H9 (cell line): ENCODE measurements at regions not wholly inside any gene's neighbourhood (a gene's known extent, or its start where the extent isn't known, plus 50 kb on each side); places are given as distances from the start of the nearest gene placed in this dataset.
A peak's percentile ranks its signal among the peaks of the same experiment; 100 is the strongest.

Experiments
- DNase-seq: peaks from one replicate; pipeline ENCODE4 v3.0.0-alpha.2; 2017
- H2AFZ ChIP-seq: one replicate; pipeline ENCODE4 v1.6.1; 2013; ENCODE audit warnings: mild to moderate bottlenecking, low read length, control low read depth, moderate library complexity
- H2AK5ac ChIP-seq: 2 replicates; pipeline ENCODE4 v1.6.1; 2013; ENCODE audit warnings: low read length, control low read depth, mixed read lengths; ENCODE audit not compliant: insufficient read length
- H2BK120ac ChIP-seq: one replicate; pipeline ENCODE4 v1.6.1; 2013; ENCODE audit warnings: low read depth, mild to moderate bottlenecking, low read length, control low read depth, inconsistent platforms; ENCODE audit not compliant: poor library complexity, severe bottlenecking
- H2BK12ac ChIP-seq: 2 replicates; pipeline ENCODE4 v1.6.1; 2013; ENCODE audit warnings: low read length, control low read depth, mixed read lengths, low read depth; ENCODE audit not compliant: insufficient read length
- H2BK15ac ChIP-seq: 2 replicates; pipeline ENCODE4 v1.6.1; 2013; ENCODE audit warnings: low read depth, low read length, control low read depth
- H2BK20ac ChIP-seq: one replicate; pipeline ENCODE4 v1.6.1; 2013; ENCODE audit warnings: low read depth, mild to moderate bottlenecking, low read length, control low read depth, inconsistent platforms; ENCODE audit not compliant: poor library complexity, severe bottlenecking
- H2BK5ac ChIP-seq: 2 replicates; pipeline ENCODE4 v1.6.1; 2013; ENCODE audit warnings: low read length, control low read depth, mixed read lengths; ENCODE audit not compliant: insufficient read length
- H3K14ac ChIP-seq: 2 replicates; pipeline ENCODE4 v1.6.1; 2013; ENCODE audit warnings: low read length, control low read depth; ENCODE audit not compliant: insufficient read depth
- H3K18ac ChIP-seq: 2 replicates; pipeline ENCODE4 v1.6.1; 2013; ENCODE audit warnings: low read depth, mild to moderate bottlenecking, mixed read lengths, low read length, control low read depth; ENCODE audit not compliant: insufficient read length
- H3K23ac ChIP-seq: 2 replicates; pipeline ENCODE4 v1.6.1; 2013; ENCODE audit warnings: low read length, control low read depth, mixed read lengths, low read depth; ENCODE audit not compliant: insufficient read length
- H3K23me2 ChIP-seq: 2 replicates; pipeline ENCODE4 v1.6.1; 2013; ENCODE audit warnings: low read depth, mild to moderate bottlenecking, mixed read lengths, low read length, control low read depth; ENCODE audit not compliant: insufficient read length, poor library complexity, severe bottlenecking
- H3K27ac ChIP-seq: 2 replicates; pipeline ENCODE4 v1.5.1; 2013; ENCODE audit warnings: low read length, control low read depth, mixed read lengths, low read depth; ENCODE audit not compliant: insufficient read length
- H3K27me3 ChIP-seq: 2 replicates; pipeline ENCODE4 v1.6.1; 2013; ENCODE audit warnings: low read length, control low read depth, inconsistent platforms; ENCODE audit not compliant: insufficient read depth
- H3K4ac ChIP-seq: 2 replicates; pipeline ENCODE4 v1.6.1; 2013; ENCODE audit warnings: low read depth, mild to moderate bottlenecking, control low read depth, inconsistent platforms, low read length, moderate library complexity
- H3K4me1 ChIP-seq: 2 replicates; pipeline ENCODE4 v1.6.1; 2013; ENCODE audit warnings: low read length, control low read depth, inconsistent platforms; ENCODE audit not compliant: insufficient read depth
- H3K4me2 ChIP-seq: 2 replicates; pipeline ENCODE4 v1.6.1; 2013; ENCODE audit warnings: low read length, control low read depth, mixed read lengths; ENCODE audit not compliant: insufficient read length, insufficient read depth
- H3K56ac ChIP-seq: 2 replicates; pipeline ENCODE4 v1.6.1; 2013; ENCODE audit warnings: low read depth, mild to moderate bottlenecking, mixed read lengths, low read length, control low read depth; ENCODE audit not compliant: insufficient read length
- H3K79me1 ChIP-seq: 2 replicates; pipeline ENCODE4 v1.6.1; 2013; ENCODE audit warnings: low read depth, mild to moderate bottlenecking, moderate library complexity, low read length, control low read depth, inconsistent platforms; ENCODE audit not compliant: insufficient read depth, poor library complexity, severe bottlenecking
- H3K79me2 ChIP-seq: 2 replicates; pipeline ENCODE4 v1.6.1; 2013; ENCODE audit warnings: low read length, control low read depth, inconsistent platforms; ENCODE audit not compliant: insufficient read depth
- H3K9ac ChIP-seq: 2 replicates; pipeline ENCODE4 v1.6.1; 2013; ENCODE audit warnings: low read length, control low read depth, mixed read lengths; ENCODE audit not compliant: insufficient read length; ENCODE audit errors: extremely low read depth
- H3K9me3 ChIP-seq: one replicate; pipeline ENCODE4 v1.6.1; 2013; ENCODE audit warnings: low read depth, low read length, inconsistent platforms; ENCODE audit not compliant: control insufficient read depth
- H3T11ph ChIP-seq: one replicate; pipeline ENCODE4 v1.6.1; 2013; ENCODE audit warnings: mild to moderate bottlenecking, low read length, control low read depth, inconsistent platforms
- H4K20me1 ChIP-seq: one replicate; pipeline ENCODE4 v1.6.1; 2013; ENCODE audit not compliant: control insufficient read depth, insufficient read length, insufficient read depth
- H4K5ac ChIP-seq: 2 replicates; pipeline ENCODE4 v1.6.1; 2013; ENCODE audit warnings: low read depth, mild to moderate bottlenecking, mixed read lengths, low read length, control low read depth; ENCODE audit not compliant: insufficient read length
- H4K8ac ChIP-seq: replicated peaks from 2 replicates; pipeline ENCODE4 v1.6.1; 2013; ENCODE audit warnings: low read length, control low read depth, mixed read lengths, low read depth; ENCODE audit not compliant: insufficient read length
- H4K91ac ChIP-seq: 2 replicates; pipeline ENCODE4 v1.6.1; 2013; ENCODE audit warnings: low read depth, mild to moderate bottlenecking, moderate library complexity, mixed read lengths, low read length, control low read depth; ENCODE audit not compliant: insufficient read length
- H3K27ac Mint-ChIP-seq, 3 experiments: 2 replicates in 2 of 3; 3 replicates in 1 of 3; pipeline ENCODE4 v1.8.0; 2020 to 2021; ENCODE audit warnings: mixed read lengths in 3 of 3, mild to moderate bottlenecking in 1 of 3, moderate library complexity in 1 of 3
- H3K27me3 Mint-ChIP-seq: 2 replicates; pipeline ENCODE4 v1.8.0; 2021; ENCODE audit warnings: low read depth, mild to moderate bottlenecking, moderate library complexity, mixed read lengths
- H3K36me3 Mint-ChIP-seq, 3 experiments: 2 replicates in 2 of 3; 3 replicates in 1 of 3; pipeline ENCODE4 v1.8.0; 2020 to 2021; ENCODE audit warnings: low read depth in 3 of 3, mixed read lengths in 3 of 3; ENCODE audit not compliant: insufficient read depth in 1 of 3
- H3K4me1 Mint-ChIP-seq, 2 experiments: 2 replicates each; pipeline ENCODE4 v1.8.0; 2020; ENCODE audit warnings: mixed read lengths in 2 of 2
- H3K4me3 Mint-ChIP-seq, 2 experiments: 2 replicates in 1 of 2; 3 replicates in 1 of 2; pipeline ENCODE4 v1.8.0; 2020 to 2021; ENCODE audit warnings: mild to moderate bottlenecking in 2 of 2, mixed read lengths in 2 of 2, moderate library complexity in 1 of 2
- H3K9me3 Mint-ChIP-seq, 2 experiments: 2 replicates in 1 of 2; 3 replicates in 1 of 2; pipeline ENCODE4 v1.8.0; 2020; ENCODE audit warnings: mild to moderate bottlenecking in 2 of 2, mixed read lengths in 2 of 2, moderate library complexity in 1 of 2
- CTCF ChIP-seq: fragments of 200-600 bp; sonication (generic); conservative IDR thresholded peaks from 3 replicates; pipeline ENCODE4 v1.8.0; 2021; ENCODE audit warnings: antibody characterized with exemption, mild to moderate bottlenecking
- WGBS: extraction: QIAGEN DNeasy Blood & Tissue Kit; methylation state at CpG from one replicate; pipeline ENCODE4 v1.1.7; 2013; ENCODE audit warnings: missing lambda C conversion rate, low lambda C conversion rate, mixed read lengths; ENCODE audit not compliant: insufficient read length; ENCODE audit errors: extremely low coverage; 5-methylcytosine and 5-hydroxymethylcytosine counted together

- peaks cover 2% of the 10 kb centered on the region; the same call in 1 of the 2 replicates for H3K4me1 ChIP-seq
- H2BK120ac ChIP-seq: no peak overlapping the region
- H3T11ph ChIP-seq: no peak overlapping the region
- no peak overlapping the region for H4K91ac ChIP-seq
- H3K4me3 Mint-ChIP-seq: peak overlapping the region in 1 of 2 experiments; percentile 47; a peak in 2 of 5 replicates
- H3K79me1 ChIP-seq: no peaks in the 10 kb centered on the region
- H3K27ac ChIP-seq: no peak overlapping the region
- H2AFZ ChIP-seq: no peak overlapping the region
- H3K14ac ChIP-seq: no peak overlapping the region
- H4K8ac ChIP-seq: no peak overlapping the region
- no peak overlapping the region for H3K9ac ChIP-seq
- no peaks in the 10 kb centered on the region for H3K9me3 ChIP-seq
- no peaks in the 10 kb centered on the region for H3K27me3 ChIP-seq
- H2BK5ac ChIP-seq: no peak overlapping the region
- no peaks in the 10 kb centered on the region; a peak in 1 of 5 replicates for H3K9me3 Mint-ChIP-seq
- WGBS: no CpG with 5 or more reads among the region's 28 CpGs
- peak; percentile 50 for DNase-seq
- H2BK15ac ChIP-seq: no peak overlapping the region
- H3K23me2 ChIP-seq: no peaks in the 10 kb centered on the region
- H3K4me2 ChIP-seq: peak overlapping the region; percentile 41
- no peak overlapping the region for H3K27ac Mint-ChIP-seq
- H3K4ac ChIP-seq: no peak overlapping the region
- H2BK20ac ChIP-seq: no peak overlapping the region
- peaks cover 2% of the 10 kb centered on the region; the same call in 1 of the 2 replicates for H3K27me3 Mint-ChIP-seq
- H2AK5ac ChIP-seq: no peak overlapping the region
- no peak overlapping the region for H3K23ac ChIP-seq
- peaks cover 6 to 7% of the 10 kb centered on the region in 2 experiments; a peak in 3 of 4 replicates for H3K4me1 Mint-ChIP-seq
- H3K18ac ChIP-seq: no peak overlapping the region
- H2BK12ac ChIP-seq: no peak overlapping the region
- H3K36me3 Mint-ChIP-seq: peaks cover 0 to 6% (median 2%) of the 10 kb centered on the region in 3 experiments; a peak in 2 of 7 replicates
- H4K5ac ChIP-seq: no peak overlapping the region
- TF ChIP-seq CTCF: no peak
- no peaks in the 10 kb centered on the region for H4K20me1 ChIP-seq
- no peaks in the 10 kb centered on the region for H3K79me2 ChIP-seq
- no peak overlapping the region for H3K56ac ChIP-seq
Observed at GRCh38 chr4:188218392-188218791, 79.2 kb downstream of the TRIML1 start.
